CD14-positive monocyte (primary cell): ENCODE measurements at regions not wholly inside any gene's neighbourhood (a gene's known extent, or its start where the extent isn't known, plus 50 kb on each side); places are given as distances from the start of the nearest gene placed in this dataset.

ENCODE experiments used
- DNase-seq, 3 donors: peaks; one replicate each; pipeline ENCODE4 v3.0.0-alpha.2; 2011 to 2022
- H2AFZ ChIP-seq: 2 replicates; pipeline ENCODE4 v1.6.0; 2012; ENCODE audit warnings: mild to moderate bottlenecking, low read depth, low read length, inconsistent platforms; ENCODE audit not compliant: insufficient read depth, poor library complexity, severe bottlenecking
- H3K27ac ChIP-seq, 2 donors: 1 replicate in 1 of 2; 2 replicates in 1 of 2; pipeline ENCODE4 v1.5.1; 2012 to 2013; ENCODE audit warnings: low read length in 2 of 2, control low read depth in 1 of 2, inconsistent platforms in 1 of 2, low read depth in 1 of 2, mild to moderate bottlenecking in 1 of 2
- H3K27me3 ChIP-seq, 2 donors: one replicate each; pipeline versions ENCODE4 v1.6.0 to v1.6.1; 2011 to 2013; ENCODE audit warnings: low read length in 2 of 2; ENCODE audit not compliant: control insufficient read depth in 2 of 2, insufficient read depth in 2 of 2
- H3K36me3 ChIP-seq, 2 donors: replicated peaks in 1 of 2; 1 replicate in 1 of 2; 2 replicates in 1 of 2; pipeline versions ENCODE4 v1.5.1 to v1.6.1; 2012 to 2013; ENCODE audit warnings: low read length in 2 of 2, control low read depth in 1 of 2, inconsistent platforms in 1 of 2, mild to moderate bottlenecking in 1 of 2; ENCODE audit not compliant: insufficient read depth in 2 of 2, control insufficient read depth in 1 of 2
- H3K4me1 ChIP-seq, 2 donors: 1 replicate in 1 of 2; 2 replicates in 1 of 2; pipeline versions ENCODE4 v1.5.1 to v1.6.1; 2012 to 2013; ENCODE audit warnings: low read length in 2 of 2, control low read depth in 1 of 2, inconsistent platforms in 1 of 2, mild to moderate bottlenecking in 1 of 2, moderate library complexity in 1 of 2; ENCODE audit not compliant: insufficient read depth in 2 of 2, control insufficient read depth in 1 of 2
- H3K4me2 ChIP-seq: replicated peaks from 2 replicates; pipeline ENCODE3; 2012; ENCODE audit warnings: low read length, moderate library complexity, mild to moderate bottlenecking; ENCODE audit not compliant: poor library complexity, severe bottlenecking; ENCODE audit errors: extremely low read depth
- H3K4me3 ChIP-seq, 3 experiments: fragments of 200-600 bp in 1 of 3; sonication (generic) in 1 of 3; replicated peaks in 1 of 3; 1 replicate in 2 of 3; 2 replicates in 1 of 3; pipeline ENCODE4 v1.5.1; 2011 to 2013; ENCODE audit warnings: low read length in 3 of 3, mild to moderate bottlenecking in 3 of 3, control low read depth in 2 of 3, low read depth in 2 of 3, inconsistent platforms in 1 of 3, moderate library complexity in 1 of 3
- H3K79me2 ChIP-seq: 2 replicates; pipeline ENCODE4 v1.6.0; 2012; ENCODE audit warnings: mild to moderate bottlenecking, control low read depth, inconsistent platforms, low read length, moderate library complexity; ENCODE audit not compliant: insufficient read depth
- H3K9ac ChIP-seq: 2 replicates; pipeline ENCODE4 v1.6.0; 2017; ENCODE audit warnings: low read length, mild to moderate bottlenecking; ENCODE audit not compliant: insufficient read depth, poor library complexity, severe bottlenecking
- H3K9me3 ChIP-seq, 2 donors: replicated peaks in 1 of 2; 1 replicate in 1 of 2; 2 replicates in 1 of 2; pipeline versions ENCODE4 v1.5.1 to v1.6.1; 2012 to 2013; ENCODE audit warnings: low read length in 2 of 2, control low read depth in 1 of 2; ENCODE audit not compliant: control insufficient read depth in 1 of 2, insufficient read depth in 1 of 2
- H4K20me1 ChIP-seq: 2 replicates; pipeline ENCODE4 v1.6.0; 2012; ENCODE audit warnings: mild to moderate bottlenecking, low read length, control low read depth, moderate library complexity; ENCODE audit not compliant: insufficient read depth
- H3K27ac Mint-ChIP-seq, 7 donors: one replicate each; pipeline ENCODE4 v1.8.0; 2020; ENCODE audit warnings: mild to moderate bottlenecking in 7 of 7, mixed read lengths in 7 of 7, moderate library complexity in 6 of 7, inconsistent platforms in 2 of 7
- H3K27me3 Mint-ChIP-seq, 3 donors: one replicate each; pipeline ENCODE4 v1.8.0; 2021 to 2022; ENCODE audit warnings: low read depth in 3 of 3, mild to moderate bottlenecking in 3 of 3, mixed read lengths in 3 of 3, moderate library complexity in 3 of 3, inconsistent platforms in 1 of 3
- H3K36me3 Mint-ChIP-seq, 2 donors: one replicate each; pipeline ENCODE4 v1.8.0; 2020; ENCODE audit warnings: mixed read lengths in 2 of 2, inconsistent platforms in 1 of 2, mild to moderate bottlenecking in 1 of 2
- H3K4me1 Mint-ChIP-seq: one replicate; pipeline ENCODE4 v1.8.0; 2020; ENCODE audit warnings: mild to moderate bottlenecking, mixed read lengths
- H3K4me3 Mint-ChIP-seq, 2 donors: one replicate each; pipeline ENCODE4 v1.8.0; 2020; ENCODE audit warnings: mild to moderate bottlenecking in 2 of 2, mixed read lengths in 2 of 2, moderate library complexity in 1 of 2
- H3K9me3 Mint-ChIP-seq, 7 donors: one replicate each; pipeline ENCODE4 v1.8.0; 2020 to 2022; ENCODE audit warnings: mixed read lengths in 7 of 7, mild to moderate bottlenecking in 6 of 7, moderate library complexity in 6 of 7, inconsistent platforms in 2 of 7
- WGBS: methylation state at CpG from one replicate; pipeline ENCODE4 v1.1.5; 2013; ENCODE audit warnings: missing lambda C conversion rate; ENCODE audit not compliant: insufficient coverage; 5-methylcytosine and 5-hydroxymethylcytosine counted together
- intact Hi-C, 2 donors: fragments of 100-400 bp; cut with micrococcal nuclease; formaldehyde crosslinking; loops; one replicate each; pipeline versions ENCODE4 v1.15.0 to v1.15.1; 2023
- TF ChIP-seq, protein P1 (sequence below): fragments of 200-600 bp; IDR thresholded peaks from one replicate; pipeline ENCODE4 v1.8.0; 2022; ENCODE audit warnings: antibody characterized with exemption, mild to moderate bottlenecking

DNA sequence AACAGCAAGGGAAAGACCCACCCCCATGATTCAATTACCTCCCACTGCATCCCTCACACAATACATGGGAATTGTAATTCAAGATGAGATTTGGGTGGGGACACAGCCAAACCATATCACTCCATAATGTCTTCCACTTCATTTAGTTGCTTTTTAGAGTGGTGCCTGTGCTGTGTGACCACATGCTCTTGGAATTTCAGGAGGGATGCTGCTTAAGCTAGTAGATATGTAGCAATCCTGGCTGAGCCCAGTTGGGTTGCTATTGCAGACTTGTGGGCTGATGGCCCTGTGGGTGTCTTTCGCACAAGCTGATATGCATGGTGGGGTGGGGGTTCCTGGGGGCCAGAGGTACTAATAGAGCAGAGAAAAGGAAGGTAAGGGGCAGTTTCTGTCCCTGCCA lies 160.4 kb upstream of the SYT6 start:
- DNase-seq = no peak
- peaks cover 2 to 13% (median 2%) of the 10 kb centered on the region in 3 donors for H3K27me3 Mint-ChIP-seq
- no peak overlapping the region for H3K4me3 Mint-ChIP-seq
- no peak overlapping the region for H3K4me2 ChIP-seq
- intact Hi-C loops = no loop called here
- H3K9me3 Mint-ChIP-seq = peaks cover 2 to 6% (median 4%) of the 10 kb centered on the region in 7 donors
- H3K36me3 Mint-ChIP-seq = no peaks in the 10 kb centered on the region
- no peak overlapping the region for H3K9ac ChIP-seq
- no peaks in the 10 kb centered on the region for H3K27me3 ChIP-seq
- no peak overlapping the region for H3K4me3 ChIP-seq
- no peaks in the 10 kb centered on the region for H3K4me1 Mint-ChIP-seq
- 100% methylated on average over 1 of the region's 1 CpG for WGBS
- TF ChIP-seq, protein P1, sequence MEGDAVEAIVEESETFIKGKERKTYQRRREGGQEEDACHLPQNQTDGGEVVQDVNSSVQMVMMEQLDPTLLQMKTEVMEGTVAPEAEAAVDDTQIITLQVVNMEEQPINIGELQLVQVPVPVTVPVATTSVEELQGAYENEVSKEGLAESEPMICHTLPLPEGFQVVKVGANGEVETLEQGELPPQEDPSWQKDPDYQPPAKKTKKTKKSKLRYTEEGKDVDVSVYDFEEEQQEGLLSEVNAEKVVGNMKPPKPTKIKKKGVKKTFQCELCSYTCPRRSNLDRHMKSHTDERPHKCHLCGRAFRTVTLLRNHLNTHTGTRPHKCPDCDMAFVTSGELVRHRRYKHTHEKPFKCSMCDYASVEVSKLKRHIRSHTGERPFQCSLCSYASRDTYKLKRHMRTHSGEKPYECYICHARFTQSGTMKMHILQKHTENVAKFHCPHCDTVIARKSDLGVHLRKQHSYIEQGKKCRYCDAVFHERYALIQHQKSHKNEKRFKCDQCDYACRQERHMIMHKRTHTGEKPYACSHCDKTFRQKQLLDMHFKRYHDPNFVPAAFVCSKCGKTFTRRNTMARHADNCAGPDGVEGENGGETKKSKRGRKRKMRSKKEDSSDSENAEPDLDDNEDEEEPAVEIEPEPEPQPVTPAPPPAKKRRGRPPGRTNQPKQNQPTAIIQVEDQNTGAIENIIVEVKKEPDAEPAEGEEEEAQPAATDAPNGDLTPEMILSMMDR = no peak
- no peaks in the 10 kb centered on the region for H4K20me1 ChIP-seq
- no peaks in the 10 kb centered on the region for H3K36me3 ChIP-seq
- no peaks in the 10 kb centered on the region for H3K79me2 ChIP-seq
- H3K27ac ChIP-seq = no peak overlapping the region
- H3K9me3 ChIP-seq = no peaks in the 10 kb centered on the region
- no peak overlapping the region for H3K27ac Mint-ChIP-seq
- no peaks in the 10 kb centered on the region for H3K4me1 ChIP-seq
- H2AFZ ChIP-seq = no peak overlapping the region

DNA sequence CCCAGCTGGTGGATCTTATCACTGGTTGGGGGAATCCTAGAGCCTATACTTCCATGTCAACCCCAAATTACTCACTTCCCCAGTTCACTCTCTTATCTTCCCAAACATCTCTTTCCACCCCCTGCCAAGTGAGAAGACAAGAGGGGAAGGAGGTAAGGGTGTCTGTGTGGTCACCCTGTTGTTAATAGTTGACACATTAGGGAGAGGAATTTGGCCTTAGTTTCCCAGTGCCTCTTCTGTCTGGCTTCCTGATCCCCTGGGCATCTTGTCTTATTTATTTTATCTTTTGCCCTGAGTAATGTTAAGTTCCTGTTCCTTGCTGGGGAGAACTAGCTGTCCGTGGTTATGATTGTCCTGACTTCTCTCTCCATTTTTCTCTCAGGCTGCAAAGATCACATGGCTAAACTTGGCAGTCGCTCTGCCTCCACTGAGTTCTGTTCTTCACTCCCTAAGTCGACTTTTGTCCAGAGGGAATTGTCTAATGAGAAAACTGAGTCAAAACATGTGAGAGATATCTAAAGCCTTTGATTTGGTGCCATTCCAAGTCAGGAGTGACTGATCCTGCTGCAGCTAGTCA lies 157.1 kb upstream of the SYT6 start:
- no peak overlapping the region for H3K27ac Mint-ChIP-seq
- Histone ChIP-seq H3K4me3 (no peak overlapping the region), H3K4me2 (no peak overlapping the region)

More for the DNA sequence above, 157.1 kb upstream of the SYT6 start:
- Histone ChIP-seq H3K9me3 (no peaks in the 10 kb centered on the region), H4K20me1 (no peaks in the 10 kb centered on the region), H2AFZ (no peak overlapping the region), H3K27ac (no peak overlapping the region), H3K36me3 (no peaks in the 10 kb centered on the region), H3K79me2 (no peaks in the 10 kb centered on the region), H3K9ac (no peak overlapping the region), H3K4me1 (no peaks in the 10 kb centered on the region), H3K27me3 (no peaks in the 10 kb centered on the region)
- Mint-ChIP-seq H3K9me3 (peaks cover 2 to 13% (median 6%) of the 10 kb centered on the region in 7 donors), H3K27me3 (peaks cover 0 to 6% (median 2%) of the 10 kb centered on the region in 3 donors), H3K4me3 (no peak overlapping the region), H3K36me3 (no peaks in the 10 kb centered on the region), H3K4me1 (no peaks in the 10 kb centered on the region)
- DNase-seq = no peak
- 80% methylated on average over 1 of the region's 3 CpGs for WGBS
- intact Hi-C loops = no loop called here
- TF ChIP-seq, protein P1 = no peak
